GM19397 (cell line): ENCODE measurements at regions not wholly inside any gene's neighbourhood (a gene's known extent, or its start where the extent isn't known, plus 50 kb on each side); places are given as distances from the start of the nearest gene placed in this dataset.
"Not testable (repeated sequence)": the region's sequence is repeated elsewhere in the genome, so short reads cannot be mapped to it uniquely, and the experiment has no call there.

Experiments
- ATAC-seq: cut with Tn5 transposase; IDR thresholded peaks from one replicate; pipeline ENCODE4 v1.9.1; 2021; ENCODE audit warnings: mild to moderate bottlenecking, moderate library complexity; ENCODE audit not compliant: unreplicated experiment

GRCh38 chr1:25134307-25134706, 98.0 kb downstream of the SYF2 start:
- no peak for ATAC-seq

- no peak for ATAC-seq
Measured at GRCh38 chr1:25131794-25132193, 100.5 kb downstream of the SYF2 start.

GRCh38 chr1:25130895-25131294, 101.4 kb downstream of the SYF2 start:
- no peak for ATAC-seq

- ATAC-seq: no peak
Measured at GRCh38 chr1:25129380-25129779, 102.9 kb downstream of the SYF2 start.

- peak; percentile 58 for ATAC-seq
Measured at GRCh38 chr1:25128121-25128621, 104.1 kb downstream of the SYF2 start.

GRCh38 chr1:25126562-25126961, 105.7 kb downstream of the SYF2 start:
- ATAC-seq: no peak

- ATAC-seq: no peak
Measured at GRCh38 chr1:25123551-25123950, 108.8 kb downstream of the SYF2 start.

- ATAC-seq: no peak
Measured at GRCh38 chr1:25122747-25123146, 109.6 kb downstream of the SYF2 start.

- ATAC-seq: no peak
Measured at GRCh38 chr1:25120281-25120680, 112.0 kb downstream of the SYF2 start.

GRCh38 chr1:25118546-25118945, 113.8 kb downstream of the SYF2 start:
- ATAC-seq: no peak

GRCh38 chr1:25117233-25117823, 115.0 kb downstream of the SYF2 start:
- ATAC-seq: no peak

GRCh38 chr1:25116832-25117231, 115.5 kb downstream of the SYF2 start:
- no peak for ATAC-seq

- ATAC-seq: not testable (repeated sequence)
Measured at GRCh38 chr1:25116117-25116516, 116.2 kb downstream of the SYF2 start.

GRCh38 chr1:25113731-25114130, 118.6 kb downstream of the SYF2 start:
- no peak for ATAC-seq

GRCh38 chr1:25113086-25113485, 119.2 kb downstream of the SYF2 start:
- no peak for ATAC-seq

- no peak for ATAC-seq
Measured at GRCh38 chr1:25112400-25112799, 119.9 kb downstream of the SYF2 start.

GRCh38 chr1:25111706-25112105, 120.6 kb downstream of the SYF2 start:
- no peak for ATAC-seq

- no peak for ATAC-seq
Measured at GRCh38 chr1:25110485-25110884, 121.8 kb downstream of the SYF2 start.

- no peak for ATAC-seq
Measured at GRCh38 chr1:25110036-25110435, 122.3 kb downstream of the SYF2 start.

- no peak for ATAC-seq
Measured at GRCh38 chr1:25109531-25109951, 122.8 kb downstream of the SYF2 start.

GRCh38 chr1:25107643-25108010, 124.7 kb downstream of the SYF2 start:
- no peak for ATAC-seq

GRCh38 chr1:25106976-25107642, 125.2 kb downstream of the SYF2 start:
- no peak for ATAC-seq

GRCh38 chr1:25106352-25106751, 126.0 kb downstream of the SYF2 start:
- ATAC-seq: no peak
